Vagina (tissue), 2 donors: ENCODE measurements at regions not wholly inside any gene's neighbourhood (a gene's known extent, or its start where the extent isn't known, plus 50 kb on each side); places are given as distances from the start of the nearest gene placed in this dataset.

Source experiments
- DNase-seq, 2 donors: peaks; one replicate each; pipeline ENCODE4 v3.0.0-alpha.2; 2017; ENCODE audit errors: extremely low spot score in 2 of 2
- H3K27ac ChIP-seq: fragments of 200-600 bp; sonication (generic); one replicate; pipeline ENCODE4 v1.5.1; 2019
- H3K27me3 ChIP-seq: fragments of 200-600 bp; sonication (generic); one replicate; pipeline ENCODE4 v1.5.1; 2019
- H3K36me3 ChIP-seq, 2 donors: fragments of 200-600 bp; sonication (generic); one replicate each; pipeline ENCODE4 v1.5.1; 2017 to 2019
- H3K4me1 ChIP-seq: fragments of 200-600 bp; sonication (generic); one replicate; pipeline ENCODE4 v1.5.1; 2019
- H3K4me3 ChIP-seq, 2 donors: fragments of 200-600 bp; sonication (generic); 1 replicate in 1 of 2; 2 replicates in 1 of 2; pipeline ENCODE4 v1.5.1; 2016 to 2019
- H3K9me3 ChIP-seq: fragments of 200-600 bp; sonication (generic); one replicate; pipeline ENCODE4 v1.5.1; 2019
- CTCF ChIP-seq, 3 experiments: fragments of 450-650 bp in 2 of 3; fragments of 200-600 bp in 1 of 3; sonication (generic) in 1 of 3; IDR thresholded peaks; one replicate each; pipeline ENCODE4 v1.5.1; 2017 to 2019; ENCODE audit warnings: antibody characterized with exemption in 3 of 3, mild to moderate bottlenecking in 2 of 3, moderate library complexity in 2 of 3
- POLR2A ChIP-seq, 2 donors: fragments of 450-650 bp; IDR thresholded peaks; one replicate each; pipeline ENCODE4 v1.6.1; 2017; ENCODE audit warnings: antibody characterized with exemption in 2 of 2, mild to moderate bottlenecking in 2 of 2, moderate library complexity in 2 of 2
- POLR2AphosphoS5 ChIP-seq, 2 donors: sonication (generic); formaldehyde crosslinking; IDR thresholded peaks; one replicate each; pipeline ENCODE4 v1.9.0; 2017; ENCODE audit warnings: antibody characterized with exemption in 2 of 2, mild to moderate bottlenecking in 2 of 2, low read depth in 1 of 2; ENCODE audit not compliant: insufficient read depth in 1 of 2
- intact Hi-C: fragments of 100-400 bp; cut with DNase I; formaldehyde crosslinking; loops from one replicate; pipeline ENCODE4 v1.15.1; 2023

- intact Hi-C loops = no loop called here
- Histone ChIP-seq H3K27ac (no peak overlapping the region), H3K4me3 (no peak overlapping the region), H3K36me3 (no peaks in the 10 kb centered on the region), H3K9me3 (no peaks in the 10 kb centered on the region), H3K27me3 (no peaks in the 10 kb centered on the region), H3K4me1 (no peaks in the 10 kb centered on the region)
- DNase-seq = no peak
- TF ChIP-seq POLR2AphosphoS5 (IDR thresholded peaks at IDR 0.05; ENCODE audit: insufficient read depth in 1 of 2, low read depth in 1 of 2) (no peak), CTCF (IDR thresholded peaks at IDR 0.05) (no peak), POLR2A (IDR thresholded peaks at IDR 0.05) (no peak)
Observed at GRCh38 chr14:55957950-55958349, 160.3 kb upstream of the PELI2 start.

- DNase-seq = no peak
- Histone ChIP-seq H3K4me1 (no peaks in the 10 kb centered on the region), H3K27me3 (no peaks in the 10 kb centered on the region), H3K4me3 (no peak overlapping the region), H3K9me3 (no peaks in the 10 kb centered on the region), H3K27ac (no peak overlapping the region), H3K36me3 (no peaks in the 10 kb centered on the region)
- intact Hi-C loops = no loop called here
- no peak for TF ChIP-seq POLR2A (IDR thresholded peaks at IDR 0.05)
- no peak for TF ChIP-seq CTCF (IDR thresholded peaks at IDR 0.05)
- TF ChIP-seq POLR2AphosphoS5 (IDR thresholded peaks at IDR 0.05; ENCODE audit: insufficient read depth in 1 of 2, low read depth in 1 of 2) = no peak
Observed at GRCh38 chr14:55963295-55963694, 154.9 kb upstream of the PELI2 start.

- Histone ChIP-seq H3K36me3 (no peaks in the 10 kb centered on the region), H3K4me1 (no peaks in the 10 kb centered on the region), H3K4me3 (no peak overlapping the region), H3K27me3 (no peaks in the 10 kb centered on the region), H3K27ac (no peak overlapping the region), H3K9me3 (no peaks in the 10 kb centered on the region)
- TF ChIP-seq POLR2AphosphoS5 (IDR thresholded peaks at IDR 0.05; ENCODE audit: insufficient read depth in 1 of 2, low read depth in 1 of 2) (no peak), CTCF (IDR thresholded peaks at IDR 0.05) (no peak), POLR2A (IDR thresholded peaks at IDR 0.05) (no peak)
- no peak for DNase-seq
- intact Hi-C loops = no loop called here
Observed at GRCh38 chr14:55964091-55964490, 154.1 kb upstream of the PELI2 start.

- Histone ChIP-seq H3K9me3 (no peaks in the 10 kb centered on the region), H3K36me3 (no peaks in the 10 kb centered on the region), H3K4me1 (no peaks in the 10 kb centered on the region), H3K4me3 (no peak overlapping the region), H3K27ac (no peak overlapping the region), H3K27me3 (no peaks in the 10 kb centered on the region)
- TF ChIP-seq POLR2A (IDR thresholded peaks at IDR 0.05) (no peak), POLR2AphosphoS5 (IDR thresholded peaks at IDR 0.05; ENCODE audit: insufficient read depth in 1 of 2, low read depth in 1 of 2) (no peak)
- no peak for DNase-seq
- intact Hi-C loops = no loop called here
Observed at GRCh38 chr14:55964821-55965220, 153.4 kb upstream of the PELI2 start.

DNA sequence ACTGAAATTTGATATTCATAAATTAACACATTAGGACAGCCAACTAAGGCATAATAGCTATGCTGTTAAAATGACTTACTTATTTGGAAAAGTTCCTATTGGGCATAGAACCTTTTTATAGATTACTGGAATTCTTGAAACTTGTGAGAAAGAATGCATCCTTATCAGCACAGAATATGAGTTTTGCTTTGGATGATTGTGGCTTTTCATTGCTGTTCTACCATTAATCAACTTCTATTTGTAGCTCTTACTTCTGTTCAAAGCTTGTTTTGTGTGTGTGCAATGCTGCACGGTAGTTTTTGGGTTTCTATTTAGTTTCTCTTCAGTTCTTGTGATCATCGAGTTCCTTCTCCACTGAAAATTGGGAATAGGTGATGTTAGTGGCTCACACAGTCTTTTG is 152.4 kb upstream of the PELI2 start:
- intact Hi-C loops = no loop called here
- Histone ChIP-seq H3K9me3 (no peaks in the 10 kb centered on the region), H3K4me1 (no peaks in the 10 kb centered on the region), H3K27ac (no peak overlapping the region), H3K36me3 (no peaks in the 10 kb centered on the region), H3K4me3 (no peak overlapping the region), H3K27me3 (no peaks in the 10 kb centered on the region)
- no peak for TF ChIP-seq POLR2A (IDR thresholded peaks at IDR 0.05)
- no peak for TF ChIP-seq CTCF (IDR thresholded peaks at IDR 0.05)
- TF ChIP-seq POLR2AphosphoS5 (IDR thresholded peaks at IDR 0.05; ENCODE audit: insufficient read depth in 1 of 2, low read depth in 1 of 2) = no peak
- no peak for DNase-seq

DNA sequence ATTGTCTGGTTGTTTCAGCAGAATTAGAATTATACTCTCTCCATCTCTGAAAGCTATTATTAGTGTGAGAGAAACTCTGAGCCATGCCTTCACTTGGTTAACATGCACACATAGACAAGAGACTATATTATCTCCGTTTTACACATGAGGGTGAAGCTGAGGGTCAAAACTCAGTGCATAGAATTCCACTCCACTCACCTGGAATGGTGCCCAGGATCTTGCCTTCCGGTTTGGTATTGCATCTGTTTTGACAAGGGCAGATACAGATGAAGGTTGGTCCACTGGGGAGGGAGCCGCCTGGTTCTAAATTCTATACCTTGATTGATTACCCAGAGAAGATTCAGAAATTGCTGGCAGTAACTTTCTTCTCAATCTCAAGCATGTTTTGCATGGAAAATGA is 149.5 kb upstream of the PELI2 start:
- TF ChIP-seq POLR2A (IDR thresholded peaks at IDR 0.05) (no peak), POLR2AphosphoS5 (IDR thresholded peaks at IDR 0.05; ENCODE audit: insufficient read depth in 1 of 2, low read depth in 1 of 2) (no peak), CTCF (IDR thresholded peaks at IDR 0.05) (no peak)
- Histone ChIP-seq H3K27me3 (no peaks in the 10 kb centered on the region), H3K4me1 (no peaks in the 10 kb centered on the region), H3K27ac (no peak overlapping the region), H3K9me3 (no peaks in the 10 kb centered on the region), H3K36me3 (no peaks in the 10 kb centered on the region), H3K4me3 (no peak overlapping the region)
- no peak for DNase-seq
- intact Hi-C loops = no loop called here
